ENCODE measurements at regions not wholly inside any gene's neighbourhood (a gene's known extent, or its start where the extent isn't known, plus 50 kb on each side); places are given as distances from the start of the nearest gene placed in this dataset.
"Not testable (repeated sequence)": the region's sequence is repeated elsewhere in the genome, so short reads cannot be mapped to it uniquely, and the experiment has no call there.

GRCh38 chr3:145246291-145246690, 914.7 kb downstream of the PLOD2 start:
- Histone ChIP-seq H3K4me1 (ENCODE audit: control insufficient read depth, insufficient read depth, low read length) (no peaks in the 10 kb centered on the region), H3K27ac (ENCODE audit: low read depth, low read length) (no peak overlapping the region), H3K36me3 (ENCODE audit: control insufficient read depth, insufficient read depth, low read length) (no peaks in the 10 kb centered on the region), H3K9ac (ENCODE audit: extremely low read depth, low read length, poor library complexity, severe bottlenecking) (no peak overlapping the region), H3K4me3 (ENCODE audit: low read length) (peak overlapping the region; percentile 18), H3K27me3 (ENCODE audit: control insufficient read depth, insufficient read depth, low read length, poor library complexity, severe bottlenecking) (no peaks in the 10 kb centered on the region), H3K9me3 (ENCODE audit: control insufficient read depth, low read length) (peaks cover 81% of the 10 kb centered on the region)
- no peaks in the 10 kb centered on the region for H3K27me3 Mint-ChIP-seq (ENCODE audit: insufficient read depth)
- H3K4me3 Mint-ChIP-seq: no peak overlapping the region
- H3K36me3 Mint-ChIP-seq (ENCODE audit: low read depth): peaks cover 13% of the 10 kb centered on the region
- 96 to 100% methylated on average over 1 of the region's 1 CpG for WGBS, 2 experiments (ENCODE audit: insufficient coverage in 1 of 2, insufficient read length in 1 of 2)
- DNase-seq: no peak
- TF ChIP-seq CTCF (conservative IDR thresholded peaks at IDR 0.05): no peak
- peaks cover 61% of the 10 kb centered on the region for H3K9me3 Mint-ChIP-seq
- no peaks in the 10 kb centered on the region for H3K4me1 Mint-ChIP-seq
- no peak overlapping the region for H3K27ac Mint-ChIP-seq

- H3K36me3 Mint-ChIP-seq (ENCODE audit: low read depth): peaks cover 15% of the 10 kb centered on the region
- no peaks in the 10 kb centered on the region for H3K4me1 Mint-ChIP-seq
These were observed 912.1 kb downstream of the PLOD2 start for GRCh38 chr3:145248928-145249327.

GRCh38 chr3:145251311-145251710, 909.7 kb downstream of the PLOD2 start:
- no peak overlapping the region for H3K4me3 Mint-ChIP-seq
- Histone ChIP-seq H3K9ac (ENCODE audit: extremely low read depth, low read length, poor library complexity, severe bottlenecking) (no peak overlapping the region), H3K36me3 (ENCODE audit: control insufficient read depth, insufficient read depth, low read length) (no peaks in the 10 kb centered on the region), H3K27ac (ENCODE audit: low read depth, low read length) (no peak overlapping the region), H3K4me1 (ENCODE audit: control insufficient read depth, insufficient read depth, low read length) (no peaks in the 10 kb centered on the region), H3K9me3 (ENCODE audit: control insufficient read depth, low read length) (peaks cover 58% of the 10 kb centered on the region), H3K27me3 (ENCODE audit: control insufficient read depth, insufficient read depth, low read length, poor library complexity, severe bottlenecking) (no peaks in the 10 kb centered on the region), H3K4me3 (ENCODE audit: low read length) (peak overlapping the region; percentile 59)
- H3K27ac Mint-ChIP-seq: no peak overlapping the region
- peaks cover 48% of the 10 kb centered on the region for H3K9me3 Mint-ChIP-seq
- TF ChIP-seq CTCF (conservative IDR thresholded peaks at IDR 0.05): no peak
- DNase-seq: no peak
- 87 to 100% methylated on average over 1 of the region's 1 CpG for WGBS, 2 experiments (ENCODE audit: insufficient coverage in 1 of 2, insufficient read length in 1 of 2)
- no peaks in the 10 kb centered on the region for H3K4me1 Mint-ChIP-seq
- peaks cover 12% of the 10 kb centered on the region for H3K36me3 Mint-ChIP-seq (ENCODE audit: low read depth)
- H3K27me3 Mint-ChIP-seq (ENCODE audit: insufficient read depth): no peaks in the 10 kb centered on the region

More at GRCh38 chr3:145248928-145249327, 912.1 kb downstream of the PLOD2 start:
- Mint-ChIP-seq H3K9me3 (peaks cover 56% of the 10 kb centered on the region), H3K27me3 (ENCODE audit: insufficient read depth) (no peaks in the 10 kb centered on the region), H3K4me3 (no peak overlapping the region), H3K27ac (no peak overlapping the region)
- Histone ChIP-seq H3K27ac (ENCODE audit: low read depth, low read length) (no peak overlapping the region), H3K4me1 (ENCODE audit: control insufficient read depth, insufficient read depth, low read length) (no peaks in the 10 kb centered on the region), H3K27me3 (ENCODE audit: control insufficient read depth, insufficient read depth, low read length, poor library complexity, severe bottlenecking) (no peaks in the 10 kb centered on the region), H3K36me3 (ENCODE audit: control insufficient read depth, insufficient read depth, low read length) (no peaks in the 10 kb centered on the region), H3K4me3 (ENCODE audit: low read length) (peak overlapping the region; percentile 22), H3K9me3 (ENCODE audit: control insufficient read depth, low read length) (peaks cover 76% of the 10 kb centered on the region), H3K9ac (ENCODE audit: extremely low read depth, low read length, poor library complexity, severe bottlenecking) (no peak overlapping the region)
- DNase-seq: no peak
- no peak for TF ChIP-seq CTCF (conservative IDR thresholded peaks at IDR 0.05)

- not testable (repeated sequence) for H3K4me1 Mint-ChIP-seq; H3K4me3 ChIP-seq (ENCODE audit: low read length); H3K36me3 Mint-ChIP-seq (ENCODE audit: low read depth); H3K4me3 Mint-ChIP-seq; H3K4me1 ChIP-seq (ENCODE audit: control insufficient read depth, insufficient read depth, low read length); H3K27ac Mint-ChIP-seq; DNase-seq; H3K36me3 ChIP-seq (ENCODE audit: control insufficient read depth, insufficient read depth, low read length); H3K27me3 ChIP-seq (ENCODE audit: control insufficient read depth, insufficient read depth, low read length, poor library complexity, severe bottlenecking); H3K9ac ChIP-seq (ENCODE audit: extremely low read depth, low read length, poor library complexity, severe bottlenecking); H3K27me3 Mint-ChIP-seq (ENCODE audit: insufficient read depth); H3K27ac ChIP-seq (ENCODE audit: low read depth, low read length)
- WGBS, 2 experiments (ENCODE audit: insufficient coverage in 1 of 2, insufficient read length in 1 of 2): 89% methylated on average over 12 of the region's 12 CpGs; no CpG with 5 or more reads in 1 of the 2 experiments
- peaks cover 24% of the 10 kb centered on the region for H3K9me3 Mint-ChIP-seq
- H3K9me3 ChIP-seq (ENCODE audit: control insufficient read depth, low read length): peaks cover 19% of the 10 kb centered on the region
These were observed 903.0 kb downstream of the PLOD2 start for GRCh38 chr3:145257967-145258366.
